ENCODE measurements at regions not wholly inside any gene's neighbourhood (a gene's known extent, or its start where the extent isn't known, plus 50 kb on each side); places are given as distances from the start of the nearest gene placed in this dataset.

- Histone ChIP-seq H3K9me3 (ENCODE audit: insufficient read depth, low read length, severe bottlenecking) (no peaks in the 10 kb centered on the region), H3K4me1 (ENCODE audit: insufficient read depth, low read length) (no peaks in the 10 kb centered on the region), H4K20me1 (ENCODE audit: insufficient read depth, low read length) (no peaks in the 10 kb centered on the region), H3K4me2 (ENCODE audit: insufficient read depth, low read length) (no peak overlapping the region), H3K36me3 (ENCODE audit: insufficient read depth, low read length) (no peaks in the 10 kb centered on the region), H3K27me3 (ENCODE audit: insufficient read depth, low read length, poor library complexity) (no peaks in the 10 kb centered on the region), H2AFZ (ENCODE audit: low read depth, low read length) (no peak overlapping the region), H3K27ac (ENCODE audit: low read length) (no peak overlapping the region), H3K9ac (ENCODE audit: low read depth, low read length) (no peak overlapping the region), H3K4me3 (ENCODE audit: low read depth in 1 of 2, low read length in 2 of 2) (no peak overlapping the region), H3K79me2 (ENCODE audit: insufficient read depth, low read length) (no peaks in the 10 kb centered on the region)
- TF ChIP-seq EZH2 (IDR thresholded peaks at IDR 0.05; ENCODE audit: borderline replicate concordance, low read depth, low read length, severe bottlenecking) (no peak), CTCF (IDR thresholded peaks at IDR 0.05; ENCODE audit: borderline replicate concordance, extremely low read depth, low read length, poor library complexity, severe bottlenecking) (no peak)
- ATAC-seq (ENCODE audit: insufficient read depth, low read depth) (no peak), DNase-seq (no peak)
Measured at GRCh38 chr5:84863020-84863419, 478.3 kb upstream of the EDIL3 start.

GRCh38 chr5:84862132-84862531 is 477.5 kb upstream of the EDIL3 start:
- no peak overlapping the region for H3K9ac ChIP-seq (ENCODE audit: low read depth, low read length)
- H3K4me3 ChIP-seq (ENCODE audit: low read depth in 1 of 2, low read length in 2 of 2): no peak overlapping the region
- H3K36me3 ChIP-seq (ENCODE audit: insufficient read depth, low read length): no peaks in the 10 kb centered on the region
- H3K79me2 ChIP-seq (ENCODE audit: insufficient read depth, low read length): no peaks in the 10 kb centered on the region
- no peak for ATAC-seq (ENCODE audit: insufficient read depth, low read depth)
- H2AFZ ChIP-seq (ENCODE audit: low read depth, low read length): no peak overlapping the region
- H3K27me3 ChIP-seq (ENCODE audit: insufficient read depth, low read length, poor library complexity): no peaks in the 10 kb centered on the region
- H3K4me2 ChIP-seq (ENCODE audit: insufficient read depth, low read length): no peak overlapping the region
- TF ChIP-seq CTCF (IDR thresholded peaks at IDR 0.05; ENCODE audit: borderline replicate concordance, extremely low read depth, low read length, poor library complexity, severe bottlenecking): no peak
- no peak for TF ChIP-seq EZH2 (IDR thresholded peaks at IDR 0.05; ENCODE audit: borderline replicate concordance, low read depth, low read length, severe bottlenecking)
- DNase-seq: no peak
- no peaks in the 10 kb centered on the region for H3K9me3 ChIP-seq (ENCODE audit: insufficient read depth, low read length, severe bottlenecking)
- no peaks in the 10 kb centered on the region for H4K20me1 ChIP-seq (ENCODE audit: insufficient read depth, low read length)
- H3K27ac ChIP-seq (ENCODE audit: low read length): no peak overlapping the region
- H3K4me1 ChIP-seq (ENCODE audit: insufficient read depth, low read length): no peaks in the 10 kb centered on the region

GRCh38 chr5:84861306-84861705 is 476.6 kb upstream of the EDIL3 start:
- no peak overlapping the region for H3K27ac ChIP-seq (ENCODE audit: low read length)
- TF ChIP-seq CTCF (IDR thresholded peaks at IDR 0.05; ENCODE audit: borderline replicate concordance, extremely low read depth, low read length, poor library complexity, severe bottlenecking) (no peak), EZH2 (IDR thresholded peaks at IDR 0.05; ENCODE audit: borderline replicate concordance, low read depth, low read length, severe bottlenecking) (no peak)
- H3K4me2 ChIP-seq (ENCODE audit: insufficient read depth, low read length): no peak overlapping the region
- no peak overlapping the region for H3K9ac ChIP-seq (ENCODE audit: low read depth, low read length)
- H3K9me3 ChIP-seq (ENCODE audit: insufficient read depth, low read length, severe bottlenecking): no peaks in the 10 kb centered on the region
- H3K27me3 ChIP-seq (ENCODE audit: insufficient read depth, low read length, poor library complexity): no peaks in the 10 kb centered on the region
- no peaks in the 10 kb centered on the region for H4K20me1 ChIP-seq (ENCODE audit: insufficient read depth, low read length)
- H3K4me3 ChIP-seq (ENCODE audit: low read depth in 1 of 2, low read length in 2 of 2): no peak overlapping the region
- no peaks in the 10 kb centered on the region for H3K79me2 ChIP-seq (ENCODE audit: insufficient read depth, low read length)
- no peaks in the 10 kb centered on the region for H3K36me3 ChIP-seq (ENCODE audit: insufficient read depth, low read length)
- ATAC-seq (ENCODE audit: insufficient read depth, low read depth): no peak
- DNase-seq: no peak
- no peaks in the 10 kb centered on the region for H3K4me1 ChIP-seq (ENCODE audit: insufficient read depth, low read length)
- no peak overlapping the region for H2AFZ ChIP-seq (ENCODE audit: low read depth, low read length)

GRCh38 chr5:84859056-84859455 is 474.4 kb upstream of the EDIL3 start:
- no peaks in the 10 kb centered on the region for H3K9me3 ChIP-seq (ENCODE audit: insufficient read depth, low read length, severe bottlenecking)
- H3K27me3 ChIP-seq (ENCODE audit: insufficient read depth, low read length, poor library complexity): no peaks in the 10 kb centered on the region
- no peak overlapping the region for H3K4me3 ChIP-seq (ENCODE audit: low read depth in 1 of 2, low read length in 2 of 2)
- no peak overlapping the region for H3K4me2 ChIP-seq (ENCODE audit: insufficient read depth, low read length)
- H3K79me2 ChIP-seq (ENCODE audit: insufficient read depth, low read length): no peaks in the 10 kb centered on the region
- no peaks in the 10 kb centered on the region for H3K4me1 ChIP-seq (ENCODE audit: insufficient read depth, low read length)
- H3K27ac ChIP-seq (ENCODE audit: low read length): no peak overlapping the region
- TF ChIP-seq CTCF (IDR thresholded peaks at IDR 0.05; ENCODE audit: borderline replicate concordance, extremely low read depth, low read length, poor library complexity, severe bottlenecking): no peak
- no peak for TF ChIP-seq EZH2 (IDR thresholded peaks at IDR 0.05; ENCODE audit: borderline replicate concordance, low read depth, low read length, severe bottlenecking)
- no peaks in the 10 kb centered on the region for H4K20me1 ChIP-seq (ENCODE audit: insufficient read depth, low read length)
- H3K36me3 ChIP-seq (ENCODE audit: insufficient read depth, low read length): no peaks in the 10 kb centered on the region
- no peak overlapping the region for H3K9ac ChIP-seq (ENCODE audit: low read depth, low read length)
- DNase-seq (no peak), ATAC-seq (ENCODE audit: insufficient read depth, low read depth) (no peak)
- H2AFZ ChIP-seq (ENCODE audit: low read depth, low read length): no peak overlapping the region

Data from DND-41 (cell line).